MCF 10A (cell line): ENCODE measurements at regions not wholly inside any gene's neighbourhood (a gene's known extent, or its start where the extent isn't known, plus 50 kb on each side); places are given as distances from the start of the nearest gene placed in this dataset.

ENCODE experiments used
- BruUV-seq: library from RNA; stranded (reverse); fragments of 400-500 nt; replicated peaks from 2 replicates; lab custom pipeline; 2021; lab: Mats Ljungman, UMichigan
- CTCF ChIA-PET: fragments of 300-600 bp; sonication (Branson Sonifier 250); formaldehyde crosslinking; extraction: SDS; loops from one replicate; lab custom pipeline; 2021; ENCODE audit warnings: antibody characterized with exemption, inconsistent platforms; lab: Yijun Ruan, JAX
- POLR2A ChIA-PET: fragments of 300-600, 350-650 bp; sonication (Branson Sonifier 250); formaldehyde crosslinking; extraction: SDS; loops from one replicate; lab custom pipeline; 2020; ENCODE audit warnings: antibody characterized with exemption, inconsistent platforms; lab: Yijun Ruan, JAX
- DNase-seq: peaks from one replicate; pipeline ENCODE4 v3.0.0-alpha.2; 2018; ENCODE audit not compliant: unreplicated experiment
- H3K27ac Mint-ChIP-seq: one replicate; pipeline ENCODE4 v1.8.0; 2022; ENCODE audit warnings: mild to moderate bottlenecking, low read depth, mixed read lengths; ENCODE audit not compliant: unreplicated experiment
- H3K27me3 Mint-ChIP-seq: one replicate; pipeline ENCODE4 v1.8.0; 2022; ENCODE audit warnings: mixed read lengths; ENCODE audit not compliant: insufficient read depth, unreplicated experiment
- H3K36me3 Mint-ChIP-seq: one replicate; pipeline ENCODE4 v1.8.0; 2022; ENCODE audit warnings: mild to moderate bottlenecking, moderate library complexity, mixed read lengths; ENCODE audit not compliant: insufficient read depth, unreplicated experiment
- H3K4me1 Mint-ChIP-seq: one replicate; pipeline ENCODE4 v1.8.0; 2022; ENCODE audit warnings: mixed read lengths; ENCODE audit not compliant: insufficient read depth, unreplicated experiment
- H3K4me3 Mint-ChIP-seq: one replicate; pipeline ENCODE4 v1.8.0; 2022; ENCODE audit warnings: mild to moderate bottlenecking, moderate library complexity, mixed read lengths; ENCODE audit not compliant: unreplicated experiment
- H3K9me3 Mint-ChIP-seq: one replicate; pipeline ENCODE4 v1.8.0; 2022; ENCODE audit warnings: mixed read lengths; ENCODE audit not compliant: unreplicated experiment
- intact Hi-C: fragments of 100-400 bp; cut with micrococcal nuclease; formaldehyde crosslinking; loops from 2 replicates; pipeline ENCODE4 v1.14.1; 2022
- TF ChIP-seq, protein P1 (sequence below): fragments of 200-600 bp; IDR thresholded peaks from one replicate; pipeline ENCODE4 v1.8.0; 2022; ENCODE audit warnings: antibody characterized with exemption, mild to moderate bottlenecking; ENCODE audit not compliant: unreplicated experiment

- no TSS peak for BruUV-seq
- TF ChIP-seq, protein P1, sequence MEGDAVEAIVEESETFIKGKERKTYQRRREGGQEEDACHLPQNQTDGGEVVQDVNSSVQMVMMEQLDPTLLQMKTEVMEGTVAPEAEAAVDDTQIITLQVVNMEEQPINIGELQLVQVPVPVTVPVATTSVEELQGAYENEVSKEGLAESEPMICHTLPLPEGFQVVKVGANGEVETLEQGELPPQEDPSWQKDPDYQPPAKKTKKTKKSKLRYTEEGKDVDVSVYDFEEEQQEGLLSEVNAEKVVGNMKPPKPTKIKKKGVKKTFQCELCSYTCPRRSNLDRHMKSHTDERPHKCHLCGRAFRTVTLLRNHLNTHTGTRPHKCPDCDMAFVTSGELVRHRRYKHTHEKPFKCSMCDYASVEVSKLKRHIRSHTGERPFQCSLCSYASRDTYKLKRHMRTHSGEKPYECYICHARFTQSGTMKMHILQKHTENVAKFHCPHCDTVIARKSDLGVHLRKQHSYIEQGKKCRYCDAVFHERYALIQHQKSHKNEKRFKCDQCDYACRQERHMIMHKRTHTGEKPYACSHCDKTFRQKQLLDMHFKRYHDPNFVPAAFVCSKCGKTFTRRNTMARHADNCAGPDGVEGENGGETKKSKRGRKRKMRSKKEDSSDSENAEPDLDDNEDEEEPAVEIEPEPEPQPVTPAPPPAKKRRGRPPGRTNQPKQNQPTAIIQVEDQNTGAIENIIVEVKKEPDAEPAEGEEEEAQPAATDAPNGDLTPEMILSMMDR = no peak
- peaks cover 16% of the 10 kb centered on the region for H3K27me3 Mint-ChIP-seq
- no peak for DNase-seq
- no peak overlapping the region for H3K4me3 Mint-ChIP-seq
- H3K4me1 Mint-ChIP-seq = no peaks in the 10 kb centered on the region
- no peak overlapping the region for H3K27ac Mint-ChIP-seq
- no peaks in the 10 kb centered on the region for H3K36me3 Mint-ChIP-seq
- intact Hi-C loops = no loop called here
- POLR2A ChIA-PET = no interaction called here
- CTCF ChIA-PET = no interaction called here
- peaks cover 2% of the 10 kb centered on the region for H3K9me3 Mint-ChIP-seq
Observed at GRCh38 chr1:208393826-208394225, 149.6 kb upstream of the PLXNA2 start.

GRCh38 chr1:208397286-208397685 lies 153.1 kb upstream of the PLXNA2 start:
- H3K36me3 Mint-ChIP-seq = peaks cover 5% of the 10 kb centered on the region
- POLR2A ChIA-PET = interaction anchor here (0.7 kb wide), 1 partner anchor 76 kb away, joined by 3 read pairs; no protein-coding TSS in a partner anchor
- intact Hi-C loops = no loop called here
- no TSS peak for BruUV-seq
- CTCF ChIA-PET = interaction anchor here (0.5 to 1.4 kb wide), 3 partner anchors 9 to 282 kb away, joined by 3 to 5 read pairs (median 3); no protein-coding TSS in a partner anchor
- H3K27me3 Mint-ChIP-seq = no peaks in the 10 kb centered on the region
- no peak overlapping the region for H3K27ac Mint-ChIP-seq
- no peak for DNase-seq
- TF ChIP-seq, protein P1 = no peak
- no peaks in the 10 kb centered on the region for H3K4me1 Mint-ChIP-seq
- peaks cover 6% of the 10 kb centered on the region for H3K9me3 Mint-ChIP-seq
- no peak overlapping the region for H3K4me3 Mint-ChIP-seq

DNA sequence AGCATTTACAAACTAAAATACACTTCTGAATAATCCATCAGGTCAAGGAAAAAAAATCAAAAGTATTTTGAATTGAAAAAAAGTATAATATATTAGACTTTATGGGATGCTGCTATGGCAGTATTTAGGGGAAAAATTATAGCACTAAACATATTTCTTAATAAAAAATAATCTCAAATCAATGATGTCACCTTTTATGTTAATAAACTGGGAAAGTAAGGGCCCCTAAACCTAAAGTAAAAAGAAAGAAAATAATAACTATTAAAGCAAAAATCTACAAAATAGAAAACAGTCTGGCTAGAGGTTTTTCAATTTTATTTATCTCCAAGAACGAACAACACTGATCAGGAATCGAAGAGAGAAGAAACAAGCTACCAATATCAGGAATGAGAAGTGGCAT lies 160.8 kb upstream of the PLXNA2 start:
- no TSS peak for BruUV-seq
- Mint-ChIP-seq H3K9me3 (no peaks in the 10 kb centered on the region), H3K27ac (no peak overlapping the region), H3K27me3 (no peaks in the 10 kb centered on the region), H3K36me3 (no peaks in the 10 kb centered on the region), H3K4me3 (no peak overlapping the region), H3K4me1 (no peaks in the 10 kb centered on the region)
- CTCF ChIA-PET = no interaction called here
- no peak for DNase-seq
- TF ChIP-seq, protein P1 = no peak
- intact Hi-C loops = no loop called here
- POLR2A ChIA-PET = no interaction called here

GRCh38 chr1:208409176-208409575 lies 165.0 kb upstream of the PLXNA2 start:
- TF ChIP-seq, protein P1 = no peak
- H3K9me3 Mint-ChIP-seq = no peaks in the 10 kb centered on the region
- intact Hi-C loops = no loop called here
- no peaks in the 10 kb centered on the region for H3K36me3 Mint-ChIP-seq
- POLR2A ChIA-PET = no interaction called here
- H3K4me3 Mint-ChIP-seq = no peak overlapping the region
- H3K27ac Mint-ChIP-seq = no peak overlapping the region
- H3K27me3 Mint-ChIP-seq = no peaks in the 10 kb centered on the region
- no peaks in the 10 kb centered on the region for H3K4me1 Mint-ChIP-seq
- CTCF ChIA-PET = interaction anchor here (0.8 kb wide), 1 partner anchor 387 kb away, joined by 4 read pairs; no protein-coding TSS in a partner anchor
- BruUV-seq = no TSS peak
- DNase-seq = no peak
